DOHH2 (cell line): ENCODE measurements at regions not wholly inside any gene's neighbourhood (a gene's known extent, or its start where the extent isn't known, plus 50 kb on each side); places are given as distances from the start of the nearest gene placed in this dataset.

Experiments used
- EZH2phosphoT487 ChIP-seq: fragments of 200-600 bp; sonication (generic); IDR thresholded peaks from 2 replicates; pipeline ENCODE4 v1.6.1; 2017; ENCODE audit warnings: borderline replicate concordance, mild to moderate bottlenecking, antibody characterized with exemption, low read length, moderate library complexity, mixed read lengths
- TF ChIP-seq, protein P1 (sequence below): fragments of 200-600 bp; sonication (generic); IDR thresholded peaks from one replicate; pipeline ENCODE4 v1.5.1; 2014; ENCODE audit warnings: antibody characterized with exemption, mild to moderate bottlenecking, low read depth, low read length; ENCODE audit not compliant: poor library complexity, severe bottlenecking

DNA sequence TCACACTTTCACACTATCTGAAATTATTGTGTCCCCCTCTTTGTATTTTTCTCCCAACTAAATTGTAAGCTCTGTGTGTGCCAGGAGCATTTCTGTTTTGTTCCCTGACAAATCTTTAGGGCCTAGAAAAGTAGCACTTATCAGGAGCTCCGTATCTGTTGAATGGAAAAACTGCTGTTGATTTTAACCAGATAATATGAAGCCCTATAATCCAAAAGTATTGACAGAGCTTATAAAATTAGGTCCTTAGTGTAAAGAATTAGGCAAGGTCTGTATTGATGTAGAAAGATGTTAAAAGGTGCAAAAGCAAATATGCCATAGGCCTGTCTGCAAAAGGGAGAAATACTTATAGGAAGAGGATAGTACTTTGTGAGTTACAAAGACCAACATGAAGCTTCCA, 109.4 kb upstream of the ISL1 start:
- TF ChIP-seq, protein P1, sequence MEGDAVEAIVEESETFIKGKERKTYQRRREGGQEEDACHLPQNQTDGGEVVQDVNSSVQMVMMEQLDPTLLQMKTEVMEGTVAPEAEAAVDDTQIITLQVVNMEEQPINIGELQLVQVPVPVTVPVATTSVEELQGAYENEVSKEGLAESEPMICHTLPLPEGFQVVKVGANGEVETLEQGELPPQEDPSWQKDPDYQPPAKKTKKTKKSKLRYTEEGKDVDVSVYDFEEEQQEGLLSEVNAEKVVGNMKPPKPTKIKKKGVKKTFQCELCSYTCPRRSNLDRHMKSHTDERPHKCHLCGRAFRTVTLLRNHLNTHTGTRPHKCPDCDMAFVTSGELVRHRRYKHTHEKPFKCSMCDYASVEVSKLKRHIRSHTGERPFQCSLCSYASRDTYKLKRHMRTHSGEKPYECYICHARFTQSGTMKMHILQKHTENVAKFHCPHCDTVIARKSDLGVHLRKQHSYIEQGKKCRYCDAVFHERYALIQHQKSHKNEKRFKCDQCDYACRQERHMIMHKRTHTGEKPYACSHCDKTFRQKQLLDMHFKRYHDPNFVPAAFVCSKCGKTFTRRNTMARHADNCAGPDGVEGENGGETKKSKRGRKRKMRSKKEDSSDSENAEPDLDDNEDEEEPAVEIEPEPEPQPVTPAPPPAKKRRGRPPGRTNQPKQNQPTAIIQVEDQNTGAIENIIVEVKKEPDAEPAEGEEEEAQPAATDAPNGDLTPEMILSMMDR = no peak
- no peak for TF ChIP-seq EZH2phosphoT487
